ENCODE measurements at regions not wholly inside any gene's neighbourhood (a gene's known extent, or its start where the extent isn't known, plus 50 kb on each side); places are given as distances from the start of the nearest gene placed in this dataset.

GRCh38 chr12:67426067-67426466 is 156.9 kb downstream of the CAND1 start:
- no peak for DNase-seq (ENCODE audit: low read depth in 2 of 2)

GRCh38 chr12:67427336-67427735 is 158.2 kb downstream of the CAND1 start:
- DNase-seq (ENCODE audit: low read depth in 2 of 2) = no peak

- no peak for DNase-seq (ENCODE audit: low read depth in 2 of 2)
Observed at GRCh38 chr12:67428431-67428830, 159.3 kb downstream of the CAND1 start.

- no peak for DNase-seq (ENCODE audit: low read depth in 2 of 2)
Observed at GRCh38 chr12:67430708-67431335, 161.7 kb downstream of the CAND1 start.

- no peak for DNase-seq (ENCODE audit: low read depth in 2 of 2)
Observed at GRCh38 chr12:67431411-67432020, 162.4 kb downstream of the CAND1 start.

GRCh38 chr12:67433385-67434175 is 164.4 kb downstream of the CAND1 start:
- no peak for DNase-seq (ENCODE audit: low read depth in 2 of 2)

GRCh38 chr12:67434671-67435370 is 165.7 kb downstream of the CAND1 start:
- no peak for DNase-seq (ENCODE audit: low read depth in 2 of 2)

GRCh38 chr12:67436230-67436629 is 167.1 kb downstream of the CAND1 start:
- DNase-seq (ENCODE audit: low read depth in 2 of 2) = no peak

- no peak for DNase-seq (ENCODE audit: low read depth in 2 of 2)
Observed at GRCh38 chr12:67437011-67437410, 167.9 kb downstream of the CAND1 start.

- no peak for DNase-seq (ENCODE audit: low read depth in 2 of 2)
Observed at GRCh38 chr12:67439611-67440010, 170.5 kb downstream of the CAND1 start.

GRCh38 chr12:67441736-67442346 is 172.7 kb downstream of the CAND1 start:
- peak; percentile 46 to 57 for DNase-seq (ENCODE audit: low read depth in 2 of 2)

GRCh38 chr12:67442347-67442841 is 173.2 kb downstream of the CAND1 start:
- DNase-seq (ENCODE audit: low read depth in 2 of 2) = no peak

GRCh38 chr12:67442896-67443295 is 173.7 kb downstream of the CAND1 start:
- no peak for DNase-seq (ENCODE audit: low read depth in 2 of 2)

- no peak for DNase-seq (ENCODE audit: low read depth in 2 of 2)
Observed at GRCh38 chr12:67444542-67444941, 175.4 kb downstream of the CAND1 start.

- DNase-seq (ENCODE audit: low read depth in 2 of 2) = no peak
Observed at GRCh38 chr12:67446716-67447115, 177.6 kb downstream of the CAND1 start.

GRCh38 chr12:67447180-67447579 is 178.0 kb downstream of the CAND1 start:
- no peak for DNase-seq (ENCODE audit: low read depth in 2 of 2)

- no peak for DNase-seq (ENCODE audit: low read depth in 2 of 2)
Observed at GRCh38 chr12:67449591-67450052, 180.5 kb downstream of the CAND1 start.

GRCh38 chr12:67450441-67450840 is 181.3 kb downstream of the CAND1 start:
- no peak for DNase-seq (ENCODE audit: low read depth in 2 of 2)

- DNase-seq (ENCODE audit: low read depth in 2 of 2) = no peak
Observed at GRCh38 chr12:67451206-67451605, 182.0 kb downstream of the CAND1 start.

GRCh38 chr12:67452119-67452805 is 183.1 kb downstream of the CAND1 start:
- DNase-seq (ENCODE audit: low read depth in 2 of 2) = no peak

- no peak for DNase-seq (ENCODE audit: low read depth in 2 of 2)
Observed at GRCh38 chr12:67453191-67453590, 184.0 kb downstream of the CAND1 start.
